C4-2B (cell line): ENCODE measurements at regions not wholly inside any gene's neighbourhood (a gene's known extent, or its start where the extent isn't known, plus 50 kb on each side); places are given as distances from the start of the nearest gene placed in this dataset.

Experiments used
- ZFX ChIP-seq: fragments of 450-650 bp; IDR thresholded peaks from 2 replicates; pipeline ENCODE4 v1.6.1; 2017
- TF ChIP-seq, protein P1 (sequence below): fragments of 450-650 bp; conservative IDR thresholded peaks from 2 replicates; pipeline ENCODE4 v1.5.1; 2017; ENCODE audit warnings: mild to moderate bottlenecking

DNA sequence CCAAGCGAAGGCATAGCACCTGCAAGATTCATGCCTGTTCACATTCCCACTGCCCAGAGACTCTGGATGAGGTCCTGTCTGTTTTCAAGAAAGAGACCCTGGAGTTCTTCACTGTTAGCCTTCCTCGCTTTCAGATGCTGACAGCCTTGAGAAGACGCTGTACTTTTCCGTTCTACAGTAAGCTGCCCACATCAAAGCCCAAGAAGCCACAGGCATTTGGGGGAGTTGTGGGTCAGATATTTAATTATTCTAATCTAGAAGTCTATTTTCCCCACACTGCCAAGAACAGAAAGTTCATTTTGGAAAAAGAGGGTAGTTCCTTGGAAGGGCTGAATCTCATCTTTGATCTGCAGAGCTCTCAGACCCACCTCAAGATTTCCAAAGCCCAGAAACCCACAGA lies 127.9 kb downstream of the AXIN2 start:
- TF ChIP-seq, protein P1, sequence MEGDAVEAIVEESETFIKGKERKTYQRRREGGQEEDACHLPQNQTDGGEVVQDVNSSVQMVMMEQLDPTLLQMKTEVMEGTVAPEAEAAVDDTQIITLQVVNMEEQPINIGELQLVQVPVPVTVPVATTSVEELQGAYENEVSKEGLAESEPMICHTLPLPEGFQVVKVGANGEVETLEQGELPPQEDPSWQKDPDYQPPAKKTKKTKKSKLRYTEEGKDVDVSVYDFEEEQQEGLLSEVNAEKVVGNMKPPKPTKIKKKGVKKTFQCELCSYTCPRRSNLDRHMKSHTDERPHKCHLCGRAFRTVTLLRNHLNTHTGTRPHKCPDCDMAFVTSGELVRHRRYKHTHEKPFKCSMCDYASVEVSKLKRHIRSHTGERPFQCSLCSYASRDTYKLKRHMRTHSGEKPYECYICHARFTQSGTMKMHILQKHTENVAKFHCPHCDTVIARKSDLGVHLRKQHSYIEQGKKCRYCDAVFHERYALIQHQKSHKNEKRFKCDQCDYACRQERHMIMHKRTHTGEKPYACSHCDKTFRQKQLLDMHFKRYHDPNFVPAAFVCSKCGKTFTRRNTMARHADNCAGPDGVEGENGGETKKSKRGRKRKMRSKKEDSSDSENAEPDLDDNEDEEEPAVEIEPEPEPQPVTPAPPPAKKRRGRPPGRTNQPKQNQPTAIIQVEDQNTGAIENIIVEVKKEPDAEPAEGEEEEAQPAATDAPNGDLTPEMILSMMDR, result no peak
- TF ChIP-seq ZFX, result no peak
